A673 (cell line): ENCODE measurements at regions not wholly inside any gene's neighbourhood (a gene's known extent, or its start where the extent isn't known, plus 50 kb on each side); places are given as distances from the start of the nearest gene placed in this dataset.

ENCODE experiments used
- EZH2 ChIP-seq: fragments of 200-600 bp; sonication (generic); IDR thresholded peaks from 2 replicates; pipeline ENCODE4 v1.6.1; 2017; ENCODE audit warnings: borderline replicate concordance, low read depth, mild to moderate bottlenecking, mixed read lengths, antibody characterized with exemption, low read length; ENCODE audit not compliant: poor library complexity, severe bottlenecking
- TF ChIP-seq, protein P1 (sequence below): fragments of 300-800, 200-600 bp; sonication (generic); conservative IDR thresholded peaks from 2 replicates; pipeline ENCODE4 v1.5.1; 2017; ENCODE audit warnings: low read depth, mild to moderate bottlenecking, antibody characterized with exemption, low read length, moderate library complexity, mixed read lengths

DNA sequence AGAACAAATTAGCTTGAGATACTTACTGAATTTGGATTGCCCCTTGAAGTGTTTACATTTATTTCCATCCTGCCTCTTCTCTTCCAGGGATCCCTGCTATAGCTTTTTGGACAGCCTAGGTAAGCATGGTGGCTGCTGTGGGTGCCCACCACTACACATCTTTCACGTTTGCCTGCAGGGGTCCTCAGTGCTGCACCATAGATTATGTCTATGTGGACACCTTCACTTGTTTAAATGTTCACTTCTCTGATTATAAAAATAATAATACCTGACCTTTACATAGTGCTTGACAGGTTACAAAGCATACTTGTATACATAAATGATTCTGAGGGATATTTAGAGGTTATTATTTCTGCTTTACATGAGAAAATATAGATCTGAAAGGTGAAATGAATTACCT lies 67.9 kb upstream of the SLC4A4 start:
- TF ChIP-seq, protein P1, sequence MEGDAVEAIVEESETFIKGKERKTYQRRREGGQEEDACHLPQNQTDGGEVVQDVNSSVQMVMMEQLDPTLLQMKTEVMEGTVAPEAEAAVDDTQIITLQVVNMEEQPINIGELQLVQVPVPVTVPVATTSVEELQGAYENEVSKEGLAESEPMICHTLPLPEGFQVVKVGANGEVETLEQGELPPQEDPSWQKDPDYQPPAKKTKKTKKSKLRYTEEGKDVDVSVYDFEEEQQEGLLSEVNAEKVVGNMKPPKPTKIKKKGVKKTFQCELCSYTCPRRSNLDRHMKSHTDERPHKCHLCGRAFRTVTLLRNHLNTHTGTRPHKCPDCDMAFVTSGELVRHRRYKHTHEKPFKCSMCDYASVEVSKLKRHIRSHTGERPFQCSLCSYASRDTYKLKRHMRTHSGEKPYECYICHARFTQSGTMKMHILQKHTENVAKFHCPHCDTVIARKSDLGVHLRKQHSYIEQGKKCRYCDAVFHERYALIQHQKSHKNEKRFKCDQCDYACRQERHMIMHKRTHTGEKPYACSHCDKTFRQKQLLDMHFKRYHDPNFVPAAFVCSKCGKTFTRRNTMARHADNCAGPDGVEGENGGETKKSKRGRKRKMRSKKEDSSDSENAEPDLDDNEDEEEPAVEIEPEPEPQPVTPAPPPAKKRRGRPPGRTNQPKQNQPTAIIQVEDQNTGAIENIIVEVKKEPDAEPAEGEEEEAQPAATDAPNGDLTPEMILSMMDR = peak; percentile 52
- TF ChIP-seq EZH2 = no peak
